Trophoblast cell (in vitro differentiated cells and primary cell): ENCODE measurements at regions not wholly inside any gene's neighbourhood (a gene's known extent, or its start where the extent isn't known, plus 50 kb on each side); places are given as distances from the start of the nearest gene placed in this dataset.

Experiments
- DNase-seq, 2 donors: peaks; one replicate each; pipeline ENCODE4 v3.0.0-alpha.2; 2016
- H2AFZ ChIP-seq: 2 replicates; pipeline ENCODE4 v1.6.1; 2013; ENCODE audit warnings: low read length, moderate library complexity, mild to moderate bottlenecking; ENCODE audit not compliant: insufficient read depth, poor library complexity
- H2AK5ac ChIP-seq: 2 replicates; pipeline ENCODE4 v1.6.1; 2013; ENCODE audit warnings: mild to moderate bottlenecking, low read length
- H2BK120ac ChIP-seq: 2 replicates; pipeline ENCODE4 v1.6.1; 2013; ENCODE audit warnings: low read length, mild to moderate bottlenecking, moderate library complexity; ENCODE audit not compliant: insufficient read depth, poor library complexity
- H2BK12ac ChIP-seq: 2 replicates; pipeline ENCODE4 v1.6.1; 2013; ENCODE audit warnings: mild to moderate bottlenecking, low read length, moderate library complexity
- H2BK5ac ChIP-seq: 2 replicates; pipeline ENCODE4 v1.6.1; 2013; ENCODE audit warnings: low read length, low read depth, moderate library complexity, mild to moderate bottlenecking; ENCODE audit not compliant: poor library complexity
- H3K14ac ChIP-seq: 2 replicates; pipeline ENCODE4 v1.6.1; 2013; ENCODE audit warnings: mild to moderate bottlenecking, low read length
- H3K18ac ChIP-seq: 2 replicates; pipeline ENCODE4 v1.6.1; 2013; ENCODE audit warnings: mild to moderate bottlenecking, low read length
- H3K23ac ChIP-seq: 2 replicates; pipeline ENCODE4 v1.6.1; 2013; ENCODE audit warnings: low read length
- H3K27ac ChIP-seq: 2 replicates; pipeline ENCODE4 v1.5.1; 2013; ENCODE audit warnings: low read depth, mild to moderate bottlenecking, inconsistent platforms, low read length, moderate library complexity
- H3K27me3 ChIP-seq: 2 replicates; pipeline ENCODE4 v1.6.1; 2013; ENCODE audit warnings: inconsistent platforms, mild to moderate bottlenecking, low read length, moderate library complexity; ENCODE audit not compliant: insufficient read depth
- H3K36me3 ChIP-seq, 2 experiments: 1 replicate in 1 of 2; 2 replicates in 1 of 2; pipeline ENCODE4 v1.6.1; 2013; ENCODE audit warnings: low read length in 2 of 2, mild to moderate bottlenecking in 2 of 2, moderate library complexity in 1 of 2; ENCODE audit not compliant: insufficient read depth in 2 of 2, control insufficient read depth in 1 of 2
- H3K4ac ChIP-seq: 2 replicates; pipeline ENCODE4 v1.6.1; 2013; ENCODE audit warnings: low read depth, mild to moderate bottlenecking, low read length, moderate library complexity
- H3K4me1 ChIP-seq, 2 experiments: 1 replicate in 1 of 2; 2 replicates in 1 of 2; pipeline ENCODE4 v1.6.1; 2013; ENCODE audit warnings: low read length in 2 of 2, mild to moderate bottlenecking in 2 of 2, moderate library complexity in 1 of 2; ENCODE audit not compliant: insufficient read depth in 2 of 2, control insufficient read depth in 1 of 2
- H3K4me2 ChIP-seq: 2 replicates; pipeline ENCODE4 v1.6.1; 2013; ENCODE audit warnings: inconsistent platforms, mild to moderate bottlenecking, low read length, moderate library complexity
- H3K4me3 ChIP-seq: 2 replicates; pipeline ENCODE4 v1.5.1; 2013; ENCODE audit warnings: mild to moderate bottlenecking, low read depth, low read length, inconsistent platforms
- H3K79me1 ChIP-seq: one replicate; pipeline ENCODE4 v1.6.1; 2013; ENCODE audit warnings: low read length
- H3K79me2 ChIP-seq: 2 replicates; pipeline ENCODE4 v1.6.1; 2013; ENCODE audit warnings: low read length, mild to moderate bottlenecking; ENCODE audit not compliant: control insufficient read depth, insufficient read depth, poor library complexity
- H3K9ac ChIP-seq: 2 replicates; pipeline ENCODE4 v1.6.1; 2013; ENCODE audit warnings: mild to moderate bottlenecking, low read length
- H3K9me3 ChIP-seq: 2 replicates; pipeline ENCODE4 v1.6.1; 2013; ENCODE audit warnings: low read depth, mild to moderate bottlenecking, control low read depth, inconsistent platforms, low read length; ENCODE audit not compliant: insufficient read depth
- H4K12ac ChIP-seq: 2 replicates; pipeline ENCODE4 v1.6.1; 2013; ENCODE audit warnings: low read depth, mild to moderate bottlenecking, low read length, moderate library complexity
- H4K8ac ChIP-seq: 2 replicates; pipeline ENCODE4 v1.6.1; 2013; ENCODE audit warnings: low read depth, mild to moderate bottlenecking, low read length, moderate library complexity
- H4K91ac ChIP-seq: one replicate; pipeline ENCODE4 v1.6.1; 2013; ENCODE audit warnings: low read depth, mild to moderate bottlenecking, low read length, moderate library complexity
- WGBS: extraction: QIAGEN DNeasy Blood & Tissue Kit; methylation state at CpG from one replicate; pipeline ENCODE4 v1.1.7; 2013; ENCODE audit warnings: missing lambda C conversion rate; ENCODE audit not compliant: insufficient read length, insufficient coverage; ENCODE audit errors: extremely low coverage; 5-methylcytosine and 5-hydroxymethylcytosine counted together

DNA sequence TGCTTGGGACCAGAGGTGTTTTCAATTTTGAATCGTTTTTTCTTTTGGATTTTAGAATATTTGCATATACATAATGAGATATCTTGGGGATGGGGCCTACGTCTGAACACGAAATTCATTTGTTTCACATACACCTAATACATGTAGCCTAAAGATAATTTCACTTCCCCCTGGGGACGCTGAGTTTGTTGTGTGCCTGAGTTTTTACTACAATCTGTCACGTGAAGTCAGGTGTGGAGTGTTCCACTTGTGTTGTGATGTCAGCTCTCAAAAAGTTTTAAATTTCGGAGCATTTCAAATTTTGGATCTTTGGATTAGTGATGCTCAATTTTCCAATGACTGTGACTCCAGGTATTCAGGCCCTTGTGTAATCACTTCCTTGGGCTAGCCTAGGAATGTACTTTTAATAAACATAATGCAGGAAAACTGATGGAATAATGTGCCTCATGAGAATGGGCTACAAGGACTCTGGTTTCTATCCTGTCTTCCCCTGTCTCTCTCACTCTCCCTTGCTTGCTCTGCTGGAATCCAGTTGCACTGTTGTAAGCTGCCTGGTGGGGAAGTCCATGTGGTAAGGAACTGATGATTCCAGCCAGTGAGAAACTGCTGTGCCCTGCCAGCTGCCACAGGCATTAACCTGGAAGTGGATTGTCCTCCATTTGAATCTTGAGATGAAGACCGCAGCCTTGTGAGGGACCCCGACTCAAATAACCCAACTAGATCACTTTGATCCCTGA lies 403.8 kb downstream of the SHISA9 start:
- DNase-seq: no peak
- Histone ChIP-seq H3K79me1 (no peaks in the 10 kb centered on the region), H4K12ac (no peak overlapping the region), H3K4me2 (no peak overlapping the region), H3K4ac (no peak overlapping the region), H3K36me3 (no peaks in the 10 kb centered on the region), H4K8ac (no peak overlapping the region), H3K23ac (no peak overlapping the region), H3K4me3 (no peak overlapping the region), H3K14ac (no peak overlapping the region), H2BK120ac (no peak overlapping the region), H3K18ac (no peak overlapping the region), H2BK12ac (peak overlapping the region; percentile 51), H3K79me2 (no peaks in the 10 kb centered on the region), H3K9me3 (no peaks in the 10 kb centered on the region), H3K9ac (no peak overlapping the region), H2AK5ac (no peak overlapping the region), H3K27me3 (no peaks in the 10 kb centered on the region), H3K4me1 (peaks cover 0 to 6% of the 10 kb centered on the region in 2 experiments), H2AFZ (no peak overlapping the region), H2BK5ac (no peak overlapping the region), H3K27ac (no peak overlapping the region), H4K91ac (no peak overlapping the region)
- no CpG with 5 or more reads among the region's 8 CpGs for WGBS

DNA sequence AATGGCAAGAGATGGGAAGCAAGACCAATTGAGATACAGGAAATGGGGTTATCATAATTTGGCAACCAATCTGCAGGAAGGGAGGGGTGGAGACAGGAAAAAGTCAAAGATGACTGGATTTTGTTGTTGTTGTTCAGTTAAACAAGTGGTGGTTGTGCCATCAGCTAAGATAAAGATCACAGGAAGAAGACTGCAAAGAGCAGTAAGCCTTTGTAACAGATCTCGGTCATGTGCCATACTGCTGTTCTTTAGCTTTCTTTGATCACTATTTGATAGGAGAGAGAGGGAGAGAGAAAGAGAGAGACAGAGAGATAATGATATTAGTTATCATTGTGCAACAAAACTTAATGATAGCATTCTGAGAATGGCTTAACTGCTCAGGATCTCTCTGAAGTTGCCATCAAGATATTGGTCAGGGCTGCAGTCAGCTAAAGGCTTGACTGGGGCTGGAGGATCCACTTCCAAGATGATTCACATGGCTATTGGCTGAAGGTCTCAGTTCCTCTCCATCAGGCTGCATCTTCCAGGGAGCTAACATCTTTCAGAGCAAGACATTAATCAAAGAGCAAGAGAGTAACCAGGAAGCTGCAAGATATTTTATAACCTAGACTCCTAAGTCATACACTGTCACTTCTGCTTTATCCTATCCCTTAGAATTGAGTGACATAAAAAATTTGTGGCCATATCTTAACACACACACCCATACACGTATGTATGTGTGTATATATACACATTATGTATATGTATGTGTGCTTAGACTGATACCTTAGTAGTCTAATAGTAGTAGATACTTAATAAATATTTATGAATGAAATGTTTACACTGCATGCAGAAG lies 405.0 kb downstream of the SHISA9 start:
- no CpG with 5 or more reads among the region's 2 CpGs for WGBS

DNA sequence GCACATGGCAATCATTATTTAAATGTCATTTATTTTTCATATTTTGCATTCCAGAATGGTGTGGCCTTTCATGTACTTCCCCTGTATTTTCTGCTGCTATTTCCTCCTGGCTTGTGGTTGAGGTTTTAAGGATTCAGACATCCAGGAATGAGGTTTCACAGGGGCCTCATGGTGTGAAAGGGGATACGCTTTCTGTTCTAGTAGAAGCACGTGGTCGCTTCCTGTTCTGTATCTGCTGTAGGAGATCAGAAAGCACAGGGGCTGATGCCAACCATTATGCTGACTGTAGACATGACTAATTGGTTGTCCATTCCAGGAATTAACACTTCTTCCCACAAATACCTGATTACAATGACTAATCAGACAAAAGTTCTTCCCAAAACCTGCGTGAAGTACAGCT lies 405.9 kb downstream of the SHISA9 start:
- Histone ChIP-seq H3K4ac (no peak overlapping the region), H3K27me3 (no peaks in the 10 kb centered on the region), H2BK120ac (no peak overlapping the region), H3K4me2 (no peak overlapping the region), H4K12ac (no peak overlapping the region), H3K79me2 (no peaks in the 10 kb centered on the region), H3K9ac (no peak overlapping the region), H3K14ac (no peak overlapping the region), H3K36me3 (no peaks in the 10 kb centered on the region), H3K9me3 (no peaks in the 10 kb centered on the region), H2BK12ac (no peak overlapping the region), H2AFZ (no peak overlapping the region), H3K4me1 (peaks cover 0 to 6% of the 10 kb centered on the region in 2 experiments), H4K91ac (no peak overlapping the region), H2AK5ac (no peak overlapping the region), H3K18ac (no peak overlapping the region), H3K23ac (no peak overlapping the region), H2BK5ac (no peak overlapping the region), H4K8ac (no peak overlapping the region), H3K4me3 (no peak overlapping the region), H3K27ac (peak overlapping the region; percentile 37), H3K79me1 (no peaks in the 10 kb centered on the region)
- no CpG with 5 or more reads among the region's 4 CpGs for WGBS
- DNase-seq: peak in 1 of 2 donors; percentile 4

More for the DNA sequence above, 405.0 kb downstream of the SHISA9 start:
- Histone ChIP-seq H2AFZ (no peak overlapping the region), H2AK5ac (no peak overlapping the region), H4K91ac (no peak overlapping the region), H3K4me1 (peaks cover 0 to 6% of the 10 kb centered on the region in 2 experiments), H3K27me3 (no peaks in the 10 kb centered on the region), H3K14ac (no peak overlapping the region), H3K9me3 (no peaks in the 10 kb centered on the region), H3K79me2 (no peaks in the 10 kb centered on the region), H3K4me2 (no peak overlapping the region), H3K4me3 (no peak overlapping the region), H3K23ac (no peak overlapping the region), H2BK12ac (peak overlapping the region; percentile 91), H3K18ac (no peak overlapping the region), H4K8ac (no peak overlapping the region), H3K27ac (no peak overlapping the region), H2BK5ac (no peak overlapping the region), H2BK120ac (no peak overlapping the region), H3K79me1 (no peaks in the 10 kb centered on the region), H3K36me3 (no peaks in the 10 kb centered on the region), H4K12ac (no peak overlapping the region), H3K9ac (no peak overlapping the region), H3K4ac (no peak overlapping the region)
- no peak for DNase-seq

DNA sequence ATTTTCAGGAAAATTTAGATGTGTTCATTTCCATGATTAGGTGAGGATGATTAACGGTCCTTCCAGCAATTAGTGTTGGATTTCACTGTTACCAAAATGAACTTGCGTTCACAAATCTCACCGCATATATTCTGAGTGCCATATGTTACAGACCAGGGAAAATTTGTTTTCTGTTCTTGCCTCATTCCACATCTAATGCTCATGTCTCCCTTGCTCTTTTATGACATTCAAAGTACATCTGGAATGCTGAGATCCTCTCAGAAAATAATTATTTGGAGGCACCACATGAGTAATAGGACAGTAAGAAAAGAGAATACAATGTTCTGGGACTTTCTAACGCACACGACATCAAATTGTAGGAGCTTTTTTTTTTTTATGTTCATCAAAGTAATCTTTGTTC lies 406.5 kb downstream of the SHISA9 start:
- no peak overlapping the region for H3K4ac ChIP-seq
- H2AK5ac ChIP-seq: no peak overlapping the region
- H3K4me1 ChIP-seq: peaks cover 0 to 6% of the 10 kb centered on the region in 2 experiments
- H3K4me2 ChIP-seq: no peak overlapping the region
- no peaks in the 10 kb centered on the region for H3K36me3 ChIP-seq
- WGBS: no CpG with 5 or more reads among the region's 5 CpGs
- no peak overlapping the region for H3K27ac ChIP-seq
- no peak overlapping the region for H4K8ac ChIP-seq
- no peak overlapping the region for H4K91ac ChIP-seq
- H3K79me1 ChIP-seq: no peaks in the 10 kb centered on the region
- no peak overlapping the region for H4K12ac ChIP-seq
- no peak overlapping the region for H3K4me3 ChIP-seq
- no peak for DNase-seq
- H3K9ac ChIP-seq: no peak overlapping the region
- no peak overlapping the region for H3K23ac ChIP-seq
- no peaks in the 10 kb centered on the region for H3K27me3 ChIP-seq
- H2BK120ac ChIP-seq: no peak overlapping the region
- no peaks in the 10 kb centered on the region for H3K79me2 ChIP-seq
- no peak overlapping the region for H2AFZ ChIP-seq
- no peak overlapping the region for H2BK5ac ChIP-seq
- no peak overlapping the region for H3K14ac ChIP-seq
- no peaks in the 10 kb centered on the region for H3K9me3 ChIP-seq
- H2BK12ac ChIP-seq: no peak overlapping the region
- H3K18ac ChIP-seq: no peak overlapping the region
